Karpas-422 (cell line): ENCODE measurements at regions not wholly inside any gene's neighbourhood (a gene's known extent, or its start where the extent isn't known, plus 50 kb on each side); places are given as distances from the start of the nearest gene placed in this dataset.

Experiments used
- DNase-seq: peaks from one replicate; pipeline ENCODE4 v3.0.0-alpha.2; 2015
- H2AFZ ChIP-seq: fragments of 200-600 bp; sonication (generic); 2 replicates; pipeline ENCODE4 v1.6.1; 2014; ENCODE audit warnings: antibody characterized with exemption, low read length, mixed read lengths
- H3K27ac ChIP-seq: fragments of 200-600 bp; sonication (generic); 2 replicates; pipeline ENCODE4 v1.5.1; 2014; ENCODE audit warnings: mild to moderate bottlenecking, low read length, moderate library complexity
- H3K27me3 ChIP-seq: fragments of 200-600 bp; sonication (generic); 2 replicates; pipeline ENCODE4 v1.6.1; 2014; ENCODE audit warnings: low read length, mixed read lengths
- H3K36me3 ChIP-seq: fragments of 200-600 bp; sonication (generic); 2 replicates; pipeline ENCODE4 v1.6.1; 2014; ENCODE audit warnings: low read length, mixed read lengths; ENCODE audit not compliant: insufficient read depth
- H3K4me1 ChIP-seq: fragments of 200-600 bp; sonication (generic); 2 replicates; pipeline ENCODE4 v1.6.1; 2014; ENCODE audit warnings: mild to moderate bottlenecking, low read length, mixed read lengths
- H3K4me2 ChIP-seq: fragments of 200-600 bp; sonication (generic); 2 replicates; pipeline ENCODE4 v1.6.1; 2014; ENCODE audit warnings: low read length, low read depth, mild to moderate bottlenecking; ENCODE audit not compliant: poor library complexity, severe bottlenecking
- H3K4me3 ChIP-seq: fragments of 200-600 bp; sonication (generic); 2 replicates; pipeline ENCODE4 v1.5.1; 2014; ENCODE audit warnings: mild to moderate bottlenecking, antibody characterized with exemption, low read length, mixed read lengths
- H3K79me2 ChIP-seq: fragments of 200-600 bp; sonication (generic); 2 replicates; pipeline ENCODE4 v1.6.1; 2014; ENCODE audit warnings: mild to moderate bottlenecking, low read length, mixed read lengths
- H3K9ac ChIP-seq: fragments of 200-600 bp; sonication (generic); 2 replicates; pipeline ENCODE4 v1.6.0; 2014; ENCODE audit warnings: low read length
- H3K9me2 ChIP-seq: fragments of 200-600 bp; sonication (generic), shearing (Covaris generic); replicated peaks from 2 replicates; pipeline ENCODE4 v1.6.0; 2014; ENCODE audit warnings: mild to moderate bottlenecking, low read length, moderate library complexity; ENCODE audit not compliant: insufficient read depth
- H3K9me3 ChIP-seq: fragments of 300-700, 200-600 bp; sonication (generic); 2 replicates; pipeline ENCODE4 v1.6.1; 2014; ENCODE audit warnings: low read length, mixed read lengths
- H4K20me1 ChIP-seq: fragments of 200-600 bp; sonication (generic); 2 replicates; pipeline ENCODE4 v1.6.1; 2014; ENCODE audit warnings: mild to moderate bottlenecking, antibody characterized with exemption, low read length, low read depth; ENCODE audit not compliant: insufficient read depth

DNA sequence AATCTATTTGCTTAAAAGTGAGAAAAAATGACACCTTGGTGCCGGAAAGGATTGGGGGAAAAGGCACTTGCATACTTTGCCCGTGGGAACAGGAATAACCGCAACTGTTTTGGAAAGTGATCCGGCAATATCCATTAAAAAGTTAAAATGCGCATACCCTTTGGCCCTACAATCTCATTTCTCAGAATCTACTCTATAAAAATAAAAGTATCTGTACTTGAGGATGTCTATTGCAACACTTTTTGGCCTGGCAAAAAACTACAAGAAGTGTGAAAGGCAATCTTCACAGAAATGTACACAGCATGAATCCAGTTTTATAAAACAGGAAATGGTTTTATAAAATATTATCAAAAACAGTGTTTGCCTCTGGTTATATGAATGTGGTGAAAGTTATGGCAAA is 58.3 kb upstream of the NFIL3 start:
- no peaks in the 10 kb centered on the region for H3K9me2 ChIP-seq
- no peaks in the 10 kb centered on the region for H3K27me3 ChIP-seq
- H3K9me3 ChIP-seq, result no peaks in the 10 kb centered on the region
- no peak overlapping the region for H3K4me3 ChIP-seq
- H3K36me3 ChIP-seq, result no peaks in the 10 kb centered on the region
- H2AFZ ChIP-seq, result no peak overlapping the region
- H3K9ac ChIP-seq, result no peak overlapping the region
- H3K4me1 ChIP-seq, result no peaks in the 10 kb centered on the region
- no peaks in the 10 kb centered on the region for H4K20me1 ChIP-seq
- H3K4me2 ChIP-seq, result no peak overlapping the region
- no peak overlapping the region for H3K27ac ChIP-seq
- DNase-seq, result no peak
- no peaks in the 10 kb centered on the region for H3K79me2 ChIP-seq

DNA sequence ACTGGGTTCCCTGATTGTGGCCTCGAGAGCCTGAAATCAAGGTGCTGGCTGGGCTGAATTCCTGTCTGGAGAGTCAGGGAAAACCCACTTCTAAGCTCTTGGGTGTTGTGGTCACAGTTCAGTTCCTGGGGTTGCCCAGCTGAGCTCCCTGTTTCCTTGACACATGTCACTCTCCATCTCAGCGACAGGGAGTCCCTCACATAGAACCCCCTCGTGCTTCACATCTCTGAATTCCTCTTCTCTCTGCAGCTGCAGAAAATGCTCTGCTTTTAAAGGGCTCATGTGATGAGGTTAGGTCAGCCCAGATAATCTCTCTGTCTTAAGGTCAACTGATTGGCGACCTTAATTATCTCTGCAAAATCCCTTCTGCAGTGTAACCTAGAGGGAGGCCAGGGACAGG is 53.5 kb upstream of the NFIL3 start:
- H3K9me3 ChIP-seq, result no peaks in the 10 kb centered on the region
- H3K27me3 ChIP-seq, result no peaks in the 10 kb centered on the region
- no peaks in the 10 kb centered on the region for H3K4me1 ChIP-seq
- H3K27ac ChIP-seq, result no peak overlapping the region
- H3K4me3 ChIP-seq, result no peak overlapping the region
- DNase-seq, result no peak
- H3K4me2 ChIP-seq, result no peak overlapping the region
- H4K20me1 ChIP-seq, result no peaks in the 10 kb centered on the region
- no peaks in the 10 kb centered on the region for H3K79me2 ChIP-seq
- H3K36me3 ChIP-seq, result no peaks in the 10 kb centered on the region
- no peak overlapping the region for H2AFZ ChIP-seq
- no peak overlapping the region for H3K9ac ChIP-seq
- no peaks in the 10 kb centered on the region for H3K9me2 ChIP-seq

DNA sequence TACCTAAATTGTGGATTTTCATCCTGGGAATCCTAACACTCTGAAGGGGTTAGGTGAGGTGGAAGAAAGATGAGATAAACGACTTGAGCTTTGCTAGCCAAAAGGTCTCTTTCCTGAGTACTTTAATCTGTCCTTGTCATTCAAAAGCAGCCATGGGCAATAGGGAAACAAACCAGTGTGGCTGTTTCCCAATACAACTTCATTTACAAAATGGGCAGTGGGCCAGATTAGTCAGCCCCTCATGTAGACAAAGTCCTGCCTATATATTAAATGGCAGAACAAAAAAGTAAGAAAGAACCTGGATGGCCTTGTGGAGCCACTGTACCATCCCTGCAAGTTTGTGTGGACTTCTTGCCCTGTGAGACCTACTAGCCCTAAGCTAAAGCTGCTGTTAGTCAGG is 51.0 kb upstream of the NFIL3 start:
- H3K4me1 ChIP-seq, result no peaks in the 10 kb centered on the region

More for the DNA sequence above, 51.0 kb upstream of the NFIL3 start:
- Histone ChIP-seq H4K20me1 (no peaks in the 10 kb centered on the region), H3K4me2 (no peak overlapping the region), H3K9me2 (no peaks in the 10 kb centered on the region), H2AFZ (no peak overlapping the region), H3K9ac (no peak overlapping the region), H3K4me3 (no peak overlapping the region), H3K36me3 (no peaks in the 10 kb centered on the region), H3K27me3 (no peaks in the 10 kb centered on the region), H3K79me2 (no peaks in the 10 kb centered on the region), H3K9me3 (no peaks in the 10 kb centered on the region), H3K27ac (no peak overlapping the region)
- no peak for DNase-seq
